NCI-H2196 treated with DMSO at 0.1 percent for 48 hours (cell line): ENCODE measurements at regions not wholly inside any gene's neighbourhood (a gene's known extent, or its start where the extent isn't known, plus 50 kb on each side); places are given as distances from the start of the nearest gene placed in this dataset.

Source experiments
- DNase-seq: peaks from one replicate; lab custom pipeline; 2025; ENCODE audit not compliant: unreplicated experiment; lab: John Stamatoyannopoulos, UW

- DNase-seq, result no peak
These were observed 84.8 kb downstream of the CPN2 start for GRCh38 chr3:194265996-194266964.

- no peak for DNase-seq
These were observed 83.1 kb downstream of the CPN2 start for GRCh38 chr3:194267744-194268653.

GRCh38 chr3:194268654-194269512 lies 82.2 kb downstream of the CPN2 start:
- DNase-seq, result no peak

- DNase-seq, result no peak
These were observed 81.5 kb downstream of the CPN2 start for GRCh38 chr3:194269610-194270145.

- DNase-seq, result no peak
These were observed 80.3 kb downstream of the CPN2 start for GRCh38 chr3:194270627-194271459.

- no peak for DNase-seq
These were observed 79.6 kb downstream of the CPN2 start for GRCh38 chr3:194271460-194272035.

- DNase-seq, result no peak
These were observed 78.9 kb downstream of the CPN2 start for GRCh38 chr3:194272221-194272620.

DNA sequence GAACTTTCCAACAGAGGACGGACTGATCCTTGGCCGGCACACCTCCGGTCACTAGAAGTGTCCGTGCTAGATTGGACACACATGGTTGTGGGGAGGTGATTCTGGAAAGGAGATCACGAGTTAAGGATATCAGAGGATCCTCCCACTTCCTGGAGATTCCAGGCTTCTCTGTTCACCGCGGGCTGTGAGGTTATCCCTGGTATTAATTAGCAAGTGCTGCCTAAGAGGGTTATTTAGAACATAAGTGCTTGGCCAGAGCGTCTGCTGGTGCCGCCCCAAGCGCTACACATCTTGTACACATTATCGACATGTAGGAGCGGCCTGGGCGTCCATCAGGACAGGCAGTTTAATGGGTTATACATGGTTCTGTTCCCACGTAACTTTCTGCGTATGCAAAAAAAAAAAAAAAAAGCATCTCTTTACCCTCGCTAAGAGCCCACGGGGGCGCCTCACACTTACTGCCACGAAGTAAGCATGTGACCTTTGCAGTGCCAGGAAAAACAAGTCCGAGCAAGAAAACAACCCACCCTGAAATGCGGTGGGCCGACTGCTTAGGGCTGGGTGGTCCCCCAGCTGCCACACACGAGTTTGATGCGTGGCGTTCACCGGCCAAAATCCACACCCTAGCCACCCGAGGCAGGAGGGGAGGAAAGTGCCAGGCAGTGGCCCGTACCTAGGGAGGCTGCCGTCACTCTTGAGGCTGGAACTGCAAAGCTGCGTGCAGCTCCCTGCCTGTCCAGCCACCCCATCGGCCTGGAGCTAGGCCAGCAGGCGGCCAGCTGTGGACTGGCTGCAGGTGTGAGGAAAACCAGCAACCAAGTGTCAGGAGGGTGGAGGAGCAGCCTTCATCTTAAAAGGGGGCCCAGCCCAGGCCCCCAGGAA lies 78.0 kb downstream of the CPN2 start:
- peak; percentile 20 for DNase-seq

GRCh38 chr3:194273743-194274310 lies 77.3 kb downstream of the CPN2 start:
- DNase-seq, result no peak

DNA sequence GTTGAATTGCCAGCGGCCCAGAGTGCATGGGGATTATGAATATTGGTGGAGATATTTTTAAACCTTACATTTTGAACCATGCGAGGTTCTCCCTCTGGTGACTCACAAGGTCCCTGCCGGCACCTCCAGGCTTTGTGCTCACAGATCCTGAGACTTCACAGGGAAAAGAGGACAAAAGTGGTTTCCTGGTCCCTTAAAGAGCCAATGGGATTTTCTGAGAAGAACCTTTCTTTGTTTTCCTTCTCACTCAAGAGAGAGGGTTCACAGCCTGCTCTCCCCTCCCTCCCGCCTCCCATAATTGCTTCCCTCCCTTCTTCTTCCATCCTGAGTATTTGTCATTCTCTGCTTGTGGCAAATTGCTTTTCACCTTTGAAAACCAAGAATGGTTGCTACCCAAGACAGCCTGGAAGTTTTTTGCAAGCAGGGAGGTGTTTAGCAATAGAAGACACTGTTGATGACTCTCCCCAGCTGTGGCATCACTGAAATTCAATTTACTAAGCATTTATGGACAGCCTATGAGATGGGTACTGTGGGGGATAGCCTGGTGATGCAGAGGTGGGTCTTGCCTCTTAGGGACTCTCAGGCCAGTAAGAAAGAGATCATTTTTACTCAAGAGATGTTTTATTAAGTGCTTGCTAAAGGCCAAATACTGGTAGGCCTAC lies 76.6 kb downstream of the CPN2 start:
- no peak for DNase-seq

GRCh38 chr3:194275291-194275690 lies 75.8 kb downstream of the CPN2 start:
- no peak for DNase-seq

- DNase-seq, result no peak
These were observed 75.4 kb downstream of the CPN2 start for GRCh38 chr3:194275721-194276120.

GRCh38 chr3:194276768-194277103 lies 74.4 kb downstream of the CPN2 start:
- DNase-seq, result no peak

- peak; percentile 97 for DNase-seq
These were observed 73.9 kb downstream of the CPN2 start for GRCh38 chr3:194277104-194277785.

DNA sequence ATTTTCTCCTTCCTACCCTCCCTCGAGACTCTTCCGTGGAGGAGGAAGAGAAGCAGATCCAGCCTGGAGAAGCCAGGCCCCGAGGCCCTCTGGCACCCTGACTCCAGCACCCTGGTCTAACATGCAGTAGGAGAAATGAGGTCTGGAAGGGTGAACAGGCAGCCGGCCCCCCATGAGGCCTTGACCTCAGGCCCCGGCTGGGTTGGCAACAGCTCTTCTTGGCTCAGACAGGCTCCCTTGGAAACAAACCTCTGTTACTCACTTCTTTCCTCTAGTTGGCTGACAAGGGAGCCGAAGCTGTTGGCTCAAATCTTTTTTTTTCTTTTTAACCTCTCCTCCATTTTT lies 73.4 kb downstream of the CPN2 start:
- DNase-seq, result peak; percentile 37

DNA sequence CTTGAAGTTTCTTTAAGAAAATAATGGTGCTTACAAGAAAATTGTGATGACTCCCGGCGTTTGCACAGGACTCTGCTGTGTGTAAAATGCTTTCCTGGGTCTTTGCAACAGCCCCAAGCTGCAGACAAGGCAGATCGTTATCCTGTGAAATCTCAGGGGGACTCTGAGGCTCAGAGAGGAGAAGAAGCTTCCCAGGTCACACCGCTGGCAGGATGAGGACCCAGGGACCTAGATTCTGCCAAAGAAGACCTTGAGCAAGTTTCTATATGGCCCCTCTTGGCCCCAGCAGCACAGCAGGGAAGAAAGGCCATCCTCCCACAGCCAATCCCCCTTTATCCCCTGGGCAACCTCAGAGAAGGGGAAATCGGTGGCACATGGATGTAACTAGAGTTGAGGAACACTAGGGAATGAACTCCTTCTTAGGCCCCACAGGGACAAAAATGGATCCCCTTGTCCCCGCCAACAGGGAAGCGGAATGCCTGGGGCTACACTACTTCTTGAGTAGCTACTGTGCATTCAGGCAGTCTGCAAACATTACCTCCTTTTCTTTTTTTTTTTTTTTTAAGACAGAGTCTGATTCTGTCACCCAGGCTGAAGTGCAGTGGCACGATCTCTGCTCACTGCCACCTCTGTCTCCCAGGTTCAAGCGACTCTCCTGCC lies 72.8 kb downstream of the CPN2 start:
- no peak for DNase-seq

GRCh38 chr3:194279101-194279500 lies 72.0 kb downstream of the CPN2 start:
- no peak for DNase-seq
